GM12878 (cell line): ENCODE measurements at regions not wholly inside any gene's neighbourhood (a gene's known extent, or its start where the extent isn't known, plus 50 kb on each side); places are given as distances from the start of the nearest gene placed in this dataset.
A peak's percentile ranks its signal among the peaks of the same experiment; 100 is the strongest.

Source experiments
- ATAC-seq: fragments of 200-7000 bp; cut with Tn5 transposase; 3 replicates; pipeline ENCODE4 v1.9.1; 2020; ENCODE audit warnings: mild to moderate bottlenecking, moderate library complexity
- BruUV-seq: library from RNA; stranded (reverse); fragments of 400-500 nt; replicated peaks from 2 replicates; lab custom pipeline; 2021; lab: Mats Ljungman, UMichigan
- CTCF ChIA-PET: fragments of 300-600 bp; sonication (Branson Sonifier 250); formaldehyde crosslinking; extraction: SDS; loops from one replicate; lab custom pipeline; 2021; ENCODE audit warnings: inconsistent platforms; lab: Yijun Ruan, JAX
- POLR2A ChIA-PET: fragments of 350-600 bp; formaldehyde crosslinking; extraction: SDS; loops from one replicate; lab custom pipeline; 2021; ENCODE audit warnings: inconsistent platforms; lab: Charles Lee
- RAD21 ChIA-PET: fragments of 300-600 bp; sonication (Branson Sonifier 250); formaldehyde crosslinking; loops from one replicate; lab custom pipeline; 2023; ENCODE audit warnings: antibody characterized with exemption; ENCODE audit not compliant: unreplicated experiment; lab: Charles Lee
- SMC1A ChIA-PET: fragments of 300-600 bp; sonication (Branson Sonifier 250); formaldehyde crosslinking; loops from one replicate; lab custom pipeline; 2023; ENCODE audit not compliant: unreplicated experiment, uncharacterized antibody; lab: Charles Lee
- DNase-seq: peaks from one replicate; pipeline ENCODE4 v3.0.0-alpha.2; 2011; ENCODE audit warnings: low read depth, low spot score
- FAIRE-seq: peaks from 3 replicates; lab custom pipeline; 2011; peaks lifted over from hg19 to GRCh38; lab: Jason Lieb, UNC
- H2AFZ ChIP-seq: 2 replicates; pipeline ENCODE4 v1.6.0; 2011; ENCODE audit warnings: low read depth, low read length, control low read depth; ENCODE audit not compliant: control insufficient read depth
- H3K27ac ChIP-seq: 2 replicates; pipeline ENCODE4 v1.5.1; 2011; ENCODE audit warnings: control low read depth; ENCODE audit not compliant: control insufficient read depth, insufficient read depth
- H3K27me3 ChIP-seq, 2 experiments: replicated peaks in 1 of 2; 2 replicates each; pipeline versions ENCODE4 v1.6.0 to v1.6.1; 2011; ENCODE audit warnings: low read length in 1 of 2; ENCODE audit not compliant: control insufficient read depth in 2 of 2, insufficient read depth in 2 of 2
- H3K36me3 ChIP-seq, 2 experiments: 2 replicates each; pipeline ENCODE4 v1.5.1; 2011; ENCODE audit warnings: low read length in 1 of 2; ENCODE audit not compliant: control insufficient read depth in 2 of 2, insufficient read depth in 2 of 2
- H3K4me1 ChIP-seq: 2 replicates; pipeline ENCODE4 v1.6.1; 2011; ENCODE audit warnings: mild to moderate bottlenecking, low read length, moderate library complexity, mixed read lengths; ENCODE audit not compliant: control insufficient read depth, insufficient read depth
- H3K4me2 ChIP-seq: 2 replicates; pipeline ENCODE4 v1.6.0; 2011; ENCODE audit warnings: control low read depth; ENCODE audit not compliant: control insufficient read depth, insufficient read depth
- H3K4me3 ChIP-seq: fragments of 200-600 bp; sonication (generic); 2 replicates; pipeline ENCODE4 v1.5.1; 2016
- H3K79me2 ChIP-seq: 2 replicates; pipeline ENCODE4 v1.6.0; 2011; ENCODE audit warnings: low read length; ENCODE audit not compliant: control insufficient read depth, insufficient read depth
- H3K9ac ChIP-seq: 2 replicates; pipeline ENCODE4 v1.8.0; 2011; ENCODE audit warnings: low read length, control low read depth, mixed read lengths; ENCODE audit not compliant: control insufficient read depth, insufficient read depth
- H3K9me3 ChIP-seq: replicated peaks from 3 replicates; pipeline ENCODE4 v1.5.1; 2011; ENCODE audit warnings: mild to moderate bottlenecking, low read length; ENCODE audit not compliant: control insufficient read depth, insufficient read depth
- H4K20me1 ChIP-seq: 2 replicates; pipeline ENCODE4 v1.6.0; 2011; ENCODE audit not compliant: control insufficient read depth, insufficient read depth
- BCL11A ChIP-seq: IDR thresholded peaks from 2 replicates; pipeline ENCODE4 v1.6.1; 2011; ENCODE audit warnings: low read depth, low read length
- CEBPB ChIP-seq, 2 experiments: fragments of 150-350 bp in 1 of 2; IDR thresholded peaks; 2 replicates each; pipeline ENCODE4 v1.6.1; 2012 to 2014; ENCODE audit warnings: low read depth in 2 of 2, low read length in 2 of 2, borderline replicate concordance in 1 of 2, inconsistent platforms in 1 of 2
- GABPA ChIP-seq: IDR thresholded peaks from 2 replicates; pipeline ENCODE4 v1.6.1; 2014; ENCODE audit warnings: antibody characterized with exemption, low read depth, mild to moderate bottlenecking, inconsistent platforms
- KAT2A ChIP-seq: conservative IDR thresholded peaks from 2 replicates; pipeline ENCODE4 v1.6.1; 2011; ENCODE audit warnings: low read depth, low read length; ENCODE audit not compliant: control insufficient read depth
- LARP7 ChIP-seq: fragments of 450-650 bp; IDR thresholded peaks from 2 replicates; pipeline ENCODE4 v1.6.1; 2017; ENCODE audit warnings: mild to moderate bottlenecking
- MEF2A ChIP-seq: IDR thresholded peaks from 2 replicates; pipeline ENCODE4 v1.6.1; 2011; ENCODE audit warnings: low read depth, mild to moderate bottlenecking, low read length, moderate library complexity; ENCODE audit not compliant: insufficient read depth
- MTA2 ChIP-seq: fragments of 450-650 bp; IDR thresholded peaks from 2 replicates; pipeline ENCODE4 v1.6.1; 2016; ENCODE audit warnings: low read depth, mild to moderate bottlenecking, moderate library complexity
- MYB ChIP-seq: fragments of 150-350 bp; IDR thresholded peaks from 2 replicates; pipeline ENCODE4 v1.6.1; 2014; ENCODE audit warnings: mild to moderate bottlenecking, low read depth, low read length, borderline replicate concordance
- NFIC ChIP-seq: IDR thresholded peaks from 2 replicates; pipeline ENCODE4 v1.6.1; 2012; ENCODE audit warnings: low read depth, mild to moderate bottlenecking, inconsistent platforms, low read length, moderate library complexity
- PAX5 ChIP-seq: IDR thresholded peaks from 2 replicates; pipeline ENCODE4 v1.6.1; 2011; ENCODE audit warnings: low read depth, low read length, borderline replicate concordance
- RAD21 ChIP-seq: IDR thresholded peaks from 2 replicates; pipeline ENCODE4 v1.6.1; 2011; ENCODE audit warnings: mild to moderate bottlenecking, low read depth, low read length, moderate library complexity; ENCODE audit not compliant: insufficient read depth
- RUNX3 ChIP-seq: IDR thresholded peaks from 2 replicates; pipeline ENCODE4 v1.6.1; 2012; ENCODE audit warnings: low read length, inconsistent platforms
- ZNF217 ChIP-seq: fragments of 450-650 bp; IDR thresholded peaks from 2 replicates; pipeline ENCODE4 v1.6.1; 2017; ENCODE audit warnings: antibody characterized with exemption, mild to moderate bottlenecking
- ZNF24 ChIP-seq: fragments of 450-650 bp; IDR thresholded peaks from 2 replicates; pipeline ENCODE4 v1.6.1; 2017; ENCODE audit warnings: antibody characterized with exemption, mild to moderate bottlenecking
- WGBS: methylation state at CpG from one replicate; pipeline ENCODE4 v1.1.6; 2016; ENCODE audit warnings: low lambda C conversion rate; ENCODE audit not compliant: insufficient replicate concordance, insufficient coverage; ENCODE audit errors: missing lambda C conversion rate; 5-methylcytosine and 5-hydroxymethylcytosine counted together
- in situ Hi-C: fragments of 300-500 bp; cut with MboI; formaldehyde crosslinking; loops from 9 replicates; pipeline ENCODE4 v1.14.3; 2018; ENCODE audit warnings: mixed read lengths
- intact Hi-C: fragments of 100-400 bp; cut with micrococcal nuclease; formaldehyde crosslinking; loops from one replicate; pipeline ENCODE4 v1.14.2; 2022; ENCODE audit not compliant: unreplicated experiment
- TF ChIP-seq, protein P1 (sequence below), 3 experiments: IDR thresholded peaks in 2 of 3; conservative IDR thresholded peaks in 1 of 3; 2 replicates each; pipeline ENCODE4 v1.5.1; 2011; ENCODE audit warnings: low read depth in 3 of 3, low read length in 3 of 3, mild to moderate bottlenecking in 3 of 3, control low read depth in 2 of 3, moderate library complexity in 2 of 3, inconsistent platforms in 1 of 3, mixed read lengths in 1 of 3; ENCODE audit not compliant: control insufficient read depth in 2 of 3, insufficient read depth in 1 of 3; ENCODE audit errors: extremely low read depth in 1 of 3

DNA sequence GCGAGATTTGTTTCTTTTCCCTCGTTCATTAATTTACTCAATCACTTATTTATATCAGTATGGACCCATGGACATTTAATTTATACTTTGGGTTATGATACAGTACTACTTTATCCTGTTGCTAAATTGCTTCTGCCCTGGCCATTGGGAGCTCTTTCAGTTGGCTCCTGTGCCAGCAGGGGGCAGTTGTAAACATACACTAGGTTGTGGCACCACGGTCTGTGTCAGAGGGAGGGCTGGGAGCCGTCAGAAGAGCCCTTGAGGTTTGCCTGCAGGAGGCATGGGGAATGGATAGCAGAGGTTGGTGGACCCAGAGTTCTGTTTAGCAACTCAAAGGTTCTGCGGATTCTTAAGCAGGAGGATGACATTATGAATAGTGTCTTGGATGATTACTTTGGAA, 94.3 kb downstream of the ERCC5 start:
- ChIA-PET SMC1A (interaction anchor here (0.6 to 2.4 kb wide), 3 partner anchors 16 to 194 kb away, joined by 3 to 6 read pairs (median 4); no protein-coding TSS in a partner anchor), POLR2A (no interaction called here), RAD21 (interaction anchor here (1.1 kb wide), 1 partner anchor 147 kb away, joined by 3 read pairs; no protein-coding TSS in a partner anchor), CTCF (interaction anchor here (0.9 kb wide), 1 partner anchor 11 kb away, joined by 3 read pairs; no protein-coding TSS in a partner anchor)
- 66% methylated on average over 5 of the region's 5 CpGs for WGBS
- peaks cover 10% of the 10 kb centered on the region; the same call in 1 of the 2 replicates for H3K4me1 ChIP-seq
- H3K4me3 ChIP-seq: no peak overlapping the region
- no peaks in the 10 kb centered on the region for H3K36me3 ChIP-seq
- H3K27ac ChIP-seq: no peak overlapping the region
- H2AFZ ChIP-seq: no peak overlapping the region
- H3K4me2 ChIP-seq: no peak overlapping the region
- ATAC-seq: no peak
- intact Hi-C loops: no loop called here
- in situ Hi-C loops: no loop called here
- H3K9me3 ChIP-seq: peaks cover 7% of the 10 kb centered on the region
- no peak overlapping the region for H3K9ac ChIP-seq
- no peaks in the 10 kb centered on the region for H3K79me2 ChIP-seq
- no TSS peak for BruUV-seq
- H4K20me1 ChIP-seq: no peaks in the 10 kb centered on the region
- no peak for DNase-seq
- H3K27me3 ChIP-seq: no peaks in the 10 kb centered on the region
- TF ChIP-seq, protein P1, sequence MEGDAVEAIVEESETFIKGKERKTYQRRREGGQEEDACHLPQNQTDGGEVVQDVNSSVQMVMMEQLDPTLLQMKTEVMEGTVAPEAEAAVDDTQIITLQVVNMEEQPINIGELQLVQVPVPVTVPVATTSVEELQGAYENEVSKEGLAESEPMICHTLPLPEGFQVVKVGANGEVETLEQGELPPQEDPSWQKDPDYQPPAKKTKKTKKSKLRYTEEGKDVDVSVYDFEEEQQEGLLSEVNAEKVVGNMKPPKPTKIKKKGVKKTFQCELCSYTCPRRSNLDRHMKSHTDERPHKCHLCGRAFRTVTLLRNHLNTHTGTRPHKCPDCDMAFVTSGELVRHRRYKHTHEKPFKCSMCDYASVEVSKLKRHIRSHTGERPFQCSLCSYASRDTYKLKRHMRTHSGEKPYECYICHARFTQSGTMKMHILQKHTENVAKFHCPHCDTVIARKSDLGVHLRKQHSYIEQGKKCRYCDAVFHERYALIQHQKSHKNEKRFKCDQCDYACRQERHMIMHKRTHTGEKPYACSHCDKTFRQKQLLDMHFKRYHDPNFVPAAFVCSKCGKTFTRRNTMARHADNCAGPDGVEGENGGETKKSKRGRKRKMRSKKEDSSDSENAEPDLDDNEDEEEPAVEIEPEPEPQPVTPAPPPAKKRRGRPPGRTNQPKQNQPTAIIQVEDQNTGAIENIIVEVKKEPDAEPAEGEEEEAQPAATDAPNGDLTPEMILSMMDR (IDR thresholded peaks at IDR 0.05 in 2 of 3, conservative IDR thresholded peaks at IDR 0.05 in 1 of 3; ENCODE audit: control insufficient read depth in 2 of 3, extremely low read depth in 1 of 3, insufficient read depth in 1 of 3, low read depth in 3 of 3, low read length in 3 of 3): peak in 1 of 3 experiments; percentile 12; a peak in 1 of 6 replicates
- TF ChIP-seq LARP7: no peak
- no peak for FAIRE-seq

DNA sequence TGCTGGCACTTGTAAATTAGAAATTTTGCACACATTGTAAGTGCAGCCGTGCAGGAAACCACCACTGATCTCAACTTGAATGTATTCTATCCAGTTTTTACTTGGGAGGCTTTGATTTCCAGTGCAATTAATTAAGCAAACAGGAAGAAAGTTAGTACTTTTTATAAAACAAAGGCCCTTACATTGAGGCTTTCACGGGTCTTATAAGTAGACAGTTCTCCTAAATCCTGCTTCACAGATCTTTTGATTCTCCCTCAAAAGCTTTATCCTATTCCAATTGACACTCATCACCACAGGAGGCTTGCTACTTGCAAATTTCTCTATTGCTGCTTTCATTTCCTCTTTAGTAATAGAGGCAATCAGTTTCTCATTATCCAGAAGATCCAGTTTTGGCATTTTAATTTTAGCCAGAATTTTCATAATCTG, 90.1 kb downstream of the ERCC5 start:
- ChIA-PET RAD21 (interaction anchor here (1.1 kb wide), 1 partner anchor 194 kb away, joined by 4 read pairs; no protein-coding TSS in a partner anchor), SMC1A (interaction anchor here (1.0 to 1.6 kb wide), 2 partner anchors 9 to 20 kb away, joined by 3 to 4 read pairs; no protein-coding TSS in a partner anchor), POLR2A (no interaction called here), CTCF (no interaction called here)
- 0% methylated on average over 2 of the region's 2 CpGs for WGBS
- DNase-seq: peak; percentile 20
- H4K20me1 ChIP-seq: no peaks in the 10 kb centered on the region
- H3K9me3 ChIP-seq: peaks cover 4% of the 10 kb centered on the region
- no peak overlapping the region for H3K9ac ChIP-seq
- H3K27me3 ChIP-seq: no peaks in the 10 kb centered on the region
- H3K27ac ChIP-seq: no peak overlapping the region
- ATAC-seq: peak; percentile 69
- BruUV-seq: no TSS peak
- H2AFZ ChIP-seq: no peak overlapping the region; the same call in 1 of the 2 replicates
- in situ Hi-C loops: no loop called here
- H3K36me3 ChIP-seq: no peaks in the 10 kb centered on the region
- intact Hi-C loops: loop anchor here (10.0 kb wide), 1 partner anchor 129 kb away; the partner anchor contains the start of gene SLC10A2
- H3K4me2 ChIP-seq: no peak overlapping the region
- no peak for FAIRE-seq
- H3K79me2 ChIP-seq: no peaks in the 10 kb centered on the region
- peaks cover 10% of the 10 kb centered on the region for H3K4me1 ChIP-seq
- no peak overlapping the region for H3K4me3 ChIP-seq
- 0 out of 2 replicates have a peak, but pooled peaks have one; percentile 2 for TF ChIP-seq MEF2A
- no peak for TF ChIP-seq ZNF24
- TF ChIP-seq MTA2: peak; percentile 77
- TF ChIP-seq MYB: no peak
- no peak for TF ChIP-seq GABPA
- TF ChIP-seq PAX5: 0 out of 2 replicates have a peak, but pooled peaks have one; percentile 24
- no peak for TF ChIP-seq KAT2A
- TF ChIP-seq ZNF217: no peak
- TF ChIP-seq RAD21: no peak
- no peak for TF ChIP-seq CEBPB (IDR thresholded peaks at IDR 0.05; ENCODE audit: borderline replicate concordance in 1 of 2, low read depth in 2 of 2, low read length in 2 of 2)
- 0 out of 2 replicates have a peak, but pooled peaks have one; percentile 10 for TF ChIP-seq BCL11A
- TF ChIP-seq NFIC: peak; percentile 57
- TF ChIP-seq RUNX3: peak; percentile 73
